ENCODE measurements at regions not wholly inside any gene's neighbourhood (a gene's known extent, or its start where the extent isn't known, plus 50 kb on each side); places are given as distances from the start of the nearest gene placed in this dataset.

GRCh38 chr9:99576876-99577275 lies 244.8 kb upstream of the NR4A3 start:
- Histone ChIP-seq H3K27ac (ENCODE audit: low read depth, low read length, poor library complexity, severe bottlenecking) (no peak overlapping the region), H3K9me3 (ENCODE audit: low read length) (no peaks in the 10 kb centered on the region), H3K36me3 (ENCODE audit: insufficient read depth, low read length) (no peaks in the 10 kb centered on the region), H3K9me2 (ENCODE audit: insufficient read depth, low read length) (no peaks in the 10 kb centered on the region), H2AFZ (ENCODE audit: low read length) (no peak overlapping the region), H3K4me2 (ENCODE audit: low read length) (no peak overlapping the region), H3K4me1 (ENCODE audit: insufficient read depth, low read length, poor library complexity, severe bottlenecking) (no peaks in the 10 kb centered on the region), H3K4me3 (ENCODE audit: low read depth, low read length, poor library complexity, severe bottlenecking) (no peak overlapping the region), H3K79me2 (ENCODE audit: insufficient read depth, low read depth, low read length) (no peaks in the 10 kb centered on the region), H4K20me1 (ENCODE audit: insufficient read depth, low read length) (no peaks in the 10 kb centered on the region)
- BruUV-seq (replicated peaks): no TSS peak
- intact Hi-C loops (cut with micrococcal nuclease; ENCODE audit: unreplicated experiment): no loop called here
- CTCF ChIA-PET (ENCODE audit: unreplicated experiment): no interaction called here
- no peak for TF ChIP-seq EZH2phosphoT487 (IDR thresholded peaks at IDR 0.05; ENCODE audit: borderline replicate concordance, low read depth, low read length)
- no peak for TF ChIP-seq CTCF (conservative IDR thresholded peaks at IDR 0.05; ENCODE audit: low read length)
- DNase-seq (ENCODE audit: low spot score): no peak
- POLR2A ChIA-PET: interaction anchor here (0.9 to 1.2 kb wide), 2 partner anchors 16 to 51 kb away, joined by 3 read pairs; no protein-coding TSS in a partner anchor

DNA sequence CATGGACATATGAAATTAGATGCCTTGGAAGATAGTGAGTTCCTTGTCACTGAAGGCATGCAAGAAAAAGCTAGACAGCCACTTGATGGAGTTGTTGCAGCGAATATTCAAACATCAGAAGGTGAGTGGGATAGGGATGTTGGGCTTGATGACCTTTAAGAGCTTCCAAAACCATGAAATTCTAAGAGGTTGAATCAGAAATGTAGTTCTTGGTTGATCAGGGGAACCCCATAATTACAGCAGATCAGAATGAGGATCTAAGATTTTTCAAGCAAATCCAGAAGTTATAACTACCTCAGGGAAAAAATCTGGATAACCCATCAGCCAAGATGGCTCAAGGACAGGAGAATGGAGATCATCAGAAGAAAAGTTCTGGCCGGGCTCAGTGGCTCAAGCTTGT lies 244.3 kb upstream of the NR4A3 start:
- Histone ChIP-seq H3K4me1 (ENCODE audit: insufficient read depth, low read length, poor library complexity, severe bottlenecking) (peaks cover 2% of the 10 kb centered on the region), H3K4me3 (ENCODE audit: low read depth, low read length, poor library complexity, severe bottlenecking) (no peak overlapping the region), H3K79me2 (ENCODE audit: insufficient read depth, low read depth, low read length) (no peaks in the 10 kb centered on the region), H4K20me1 (ENCODE audit: insufficient read depth, low read length) (no peaks in the 10 kb centered on the region), H3K36me3 (ENCODE audit: insufficient read depth, low read length) (no peaks in the 10 kb centered on the region), H3K27ac (ENCODE audit: low read depth, low read length, poor library complexity, severe bottlenecking) (no peak overlapping the region), H2AFZ (ENCODE audit: low read length) (no peak overlapping the region), H3K9me3 (ENCODE audit: low read length) (no peaks in the 10 kb centered on the region), H3K4me2 (ENCODE audit: low read length) (no peak overlapping the region), H3K9me2 (ENCODE audit: insufficient read depth, low read length) (no peaks in the 10 kb centered on the region)
- no peak for DNase-seq (ENCODE audit: low spot score)
- intact Hi-C loops (cut with micrococcal nuclease; ENCODE audit: unreplicated experiment): no loop called here
- no peak for TF ChIP-seq EZH2phosphoT487 (IDR thresholded peaks at IDR 0.05; ENCODE audit: borderline replicate concordance, low read depth, low read length)
- no peak for TF ChIP-seq CTCF (conservative IDR thresholded peaks at IDR 0.05; ENCODE audit: low read length)
- ChIA-PET CTCF (ENCODE audit: unreplicated experiment) (no interaction called here), POLR2A (no interaction called here)
- no TSS peak for BruUV-seq (replicated peaks)

DNA sequence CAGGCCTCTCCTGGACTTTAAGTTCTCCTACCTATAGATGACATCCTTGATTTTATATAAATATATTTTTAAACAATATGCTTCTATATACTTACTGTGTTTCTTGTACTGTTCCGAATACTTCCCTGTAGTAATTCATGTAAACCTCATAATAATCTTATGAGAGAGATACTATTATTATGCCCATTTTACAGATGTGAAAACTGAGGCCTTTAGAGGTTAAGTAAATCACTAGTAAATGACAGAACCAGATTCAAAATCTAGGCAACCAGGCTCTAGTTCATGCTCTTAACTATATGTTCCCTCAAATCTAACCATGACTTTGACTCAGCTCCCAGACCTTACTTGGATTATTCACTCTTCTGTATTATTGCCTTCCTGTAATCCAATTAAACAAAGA lies 243.0 kb upstream of the NR4A3 start:
- ChIA-PET CTCF (ENCODE audit: unreplicated experiment) (no interaction called here), POLR2A (no interaction called here)

More for the DNA sequence above, 243.0 kb upstream of the NR4A3 start:
- H3K9me2 ChIP-seq (ENCODE audit: insufficient read depth, low read length): no peaks in the 10 kb centered on the region
- TF ChIP-seq EZH2phosphoT487 (IDR thresholded peaks at IDR 0.05; ENCODE audit: borderline replicate concordance, low read depth, low read length): no peak
- TF ChIP-seq CTCF (conservative IDR thresholded peaks at IDR 0.05; ENCODE audit: low read length): no peak
- no TSS peak for BruUV-seq (replicated peaks)
- DNase-seq (ENCODE audit: low spot score): no peak
- no peak overlapping the region for H3K4me2 ChIP-seq (ENCODE audit: low read length)
- no peaks in the 10 kb centered on the region for H4K20me1 ChIP-seq (ENCODE audit: insufficient read depth, low read length)
- no peaks in the 10 kb centered on the region for H3K79me2 ChIP-seq (ENCODE audit: insufficient read depth, low read depth, low read length)
- H3K36me3 ChIP-seq (ENCODE audit: insufficient read depth, low read length): no peaks in the 10 kb centered on the region
- no peak overlapping the region for H3K27ac ChIP-seq (ENCODE audit: low read depth, low read length, poor library complexity, severe bottlenecking)
- H3K4me3 ChIP-seq (ENCODE audit: low read depth, low read length, poor library complexity, severe bottlenecking): no peak overlapping the region
- intact Hi-C loops (cut with micrococcal nuclease; ENCODE audit: unreplicated experiment): no loop called here
- H3K4me1 ChIP-seq (ENCODE audit: insufficient read depth, low read length, poor library complexity, severe bottlenecking): peaks cover 10% of the 10 kb centered on the region
- no peak overlapping the region for H2AFZ ChIP-seq (ENCODE audit: low read length)
- no peaks in the 10 kb centered on the region for H3K9me3 ChIP-seq (ENCODE audit: low read length)
